Activated T-cell treated with anti-CD3 and anti-CD28 coated beads, Interleukin-2, amount 50 U/mL, for 4 hours (primary cell): ENCODE measurements at regions not wholly inside any gene's neighbourhood (a gene's known extent, or its start where the extent isn't known, plus 50 kb on each side); places are given as distances from the start of the nearest gene placed in this dataset.
"Not testable (repeated sequence)": the region's sequence is repeated elsewhere in the genome, so short reads cannot be mapped to it uniquely, and the experiment has no call there.

Experiments used
- ATAC-seq, 2 donors: fragments of 200-7000 bp; cut with Tn5 transposase; one replicate each; pipeline ENCODE4 v1.10.0; 2021
- DNase-seq: peaks from one replicate; pipeline ENCODE4 v3.0.0-alpha.2; 2020
- H3K27me3 Mint-ChIP-seq: one replicate; pipeline ENCODE4 v1.8.0; 2021; ENCODE audit warnings: low read depth, mixed read lengths
- H3K36me3 Mint-ChIP-seq: one replicate; pipeline ENCODE4 v1.8.0; 2022; ENCODE audit warnings: mixed read lengths; ENCODE audit not compliant: insufficient read depth
- H3K4me1 Mint-ChIP-seq: one replicate; pipeline ENCODE4 v1.8.0; 2021; ENCODE audit warnings: low read depth, mixed read lengths
- H3K4me3 Mint-ChIP-seq: one replicate; pipeline ENCODE4 v1.8.0; 2021; ENCODE audit warnings: mild to moderate bottlenecking, moderate library complexity, mixed read lengths
- H3K9me3 Mint-ChIP-seq: one replicate; pipeline ENCODE4 v1.8.0; 2021; ENCODE audit warnings: mixed read lengths

- not testable (repeated sequence) for H3K4me3 Mint-ChIP-seq, H3K9me3 Mint-ChIP-seq, H3K27me3 Mint-ChIP-seq, DNase-seq
- Mint-ChIP-seq H3K36me3 (peaks cover 20% of the 10 kb centered on the region), H3K4me1 (peaks cover 42% of the 10 kb centered on the region)
- ATAC-seq, result peak; percentile 51
Observed at GRCh38 chr2:87525497-87525991, 222.3 kb upstream of the PLGLB2 start.

GRCh38 chr2:87526258-87526657, 221.6 kb upstream of the PLGLB2 start:
- H3K4me1 Mint-ChIP-seq, result peaks cover 40% of the 10 kb centered on the region
- DNase-seq, H3K9me3 Mint-ChIP-seq, H3K4me3 Mint-ChIP-seq, H3K27me3 Mint-ChIP-seq: not testable (repeated sequence)
- H3K36me3 Mint-ChIP-seq, result peaks cover 20% of the 10 kb centered on the region
- ATAC-seq, result peak; percentile 47 to 61

- not testable (repeated sequence) for H3K27me3 Mint-ChIP-seq, ATAC-seq, H3K36me3 Mint-ChIP-seq, H3K9me3 Mint-ChIP-seq, DNase-seq
- Mint-ChIP-seq H3K4me3 (peak overlapping the region; percentile 54), H3K4me1 (peaks cover 38% of the 10 kb centered on the region)
Observed at GRCh38 chr2:87531968-87532715, 215.7 kb upstream of the PLGLB2 start.

GRCh38 chr2:87533390-87534272, 214.3 kb upstream of the PLGLB2 start:
- H3K27me3 Mint-ChIP-seq, H3K9me3 Mint-ChIP-seq, DNase-seq, H3K4me3 Mint-ChIP-seq, H3K36me3 Mint-ChIP-seq: not testable (repeated sequence)
- ATAC-seq, result peak in 1 of 2 donors; percentile 12
- H3K4me1 Mint-ChIP-seq, result peaks cover 33% of the 10 kb centered on the region

GRCh38 chr2:87534273-87534889, 213.5 kb upstream of the PLGLB2 start:
- DNase-seq, H3K27me3 Mint-ChIP-seq, H3K9me3 Mint-ChIP-seq, H3K4me3 Mint-ChIP-seq, ATAC-seq, H3K36me3 Mint-ChIP-seq: not testable (repeated sequence)
- peaks cover 36% of the 10 kb centered on the region for H3K4me1 Mint-ChIP-seq

- not testable (repeated sequence) for H3K36me3 Mint-ChIP-seq
Observed at GRCh38 chr2:87536427-87536826, 211.5 kb upstream of the PLGLB2 start.

GRCh38 chr2:87537251-87537671, 210.6 kb upstream of the PLGLB2 start:
- Mint-ChIP-seq H3K4me1 (peaks cover 24% of the 10 kb centered on the region), H3K4me3 (peak overlapping the region; percentile 35)
- H3K36me3 Mint-ChIP-seq, H3K27me3 Mint-ChIP-seq, H3K9me3 Mint-ChIP-seq, DNase-seq: not testable (repeated sequence)
- peak; percentile 25 to 39 for ATAC-seq

More at GRCh38 chr2:87536427-87536826, 211.5 kb upstream of the PLGLB2 start:
- DNase-seq, H3K4me3 Mint-ChIP-seq, ATAC-seq, H3K9me3 Mint-ChIP-seq, H3K27me3 Mint-ChIP-seq: not testable (repeated sequence)
- peaks cover 29% of the 10 kb centered on the region for H3K4me1 Mint-ChIP-seq

- not testable (repeated sequence) for H3K9me3 Mint-ChIP-seq, H3K4me3 Mint-ChIP-seq, H3K27me3 Mint-ChIP-seq, DNase-seq, H3K36me3 Mint-ChIP-seq
- H3K4me1 Mint-ChIP-seq, result peaks cover 20% of the 10 kb centered on the region
- peak; percentile 75 to 76 for ATAC-seq
Observed at GRCh38 chr2:87538268-87538667, 209.6 kb upstream of the PLGLB2 start.

- H3K9me3 Mint-ChIP-seq, DNase-seq, H3K36me3 Mint-ChIP-seq, H3K4me3 Mint-ChIP-seq, ATAC-seq, H3K27me3 Mint-ChIP-seq: not testable (repeated sequence)
- H3K4me1 Mint-ChIP-seq, result peaks cover 16% of the 10 kb centered on the region
Observed at GRCh38 chr2:87539151-87539943, 208.5 kb upstream of the PLGLB2 start.

- not testable (repeated sequence) for H3K9me3 Mint-ChIP-seq, DNase-seq, ATAC-seq, H3K36me3 Mint-ChIP-seq, H3K4me3 Mint-ChIP-seq, H3K27me3 Mint-ChIP-seq
- H3K4me1 Mint-ChIP-seq, result peaks cover 16% of the 10 kb centered on the region
Observed at GRCh38 chr2:87540242-87540641, 207.6 kb upstream of the PLGLB2 start.

- not testable (repeated sequence) for DNase-seq, H3K36me3 Mint-ChIP-seq, H3K9me3 Mint-ChIP-seq, H3K4me1 Mint-ChIP-seq, H3K27me3 Mint-ChIP-seq
- ATAC-seq, result peak in 1 of 2 donors; percentile 53
- H3K4me3 Mint-ChIP-seq, result peak overlapping the region; percentile 40
Observed at GRCh38 chr2:87542599-87543174, 205.2 kb upstream of the PLGLB2 start.

- DNase-seq, H3K36me3 Mint-ChIP-seq, H3K9me3 Mint-ChIP-seq, H3K4me3 Mint-ChIP-seq, H3K27me3 Mint-ChIP-seq: not testable (repeated sequence)
- ATAC-seq, result peak; percentile 25 to 38
- H3K4me1 Mint-ChIP-seq, result peaks cover 10% of the 10 kb centered on the region
Observed at GRCh38 chr2:87543797-87544196, 204.1 kb upstream of the PLGLB2 start.

GRCh38 chr2:87547106-87547505, 200.8 kb upstream of the PLGLB2 start:
- ATAC-seq, H3K36me3 Mint-ChIP-seq, H3K9me3 Mint-ChIP-seq, H3K4me3 Mint-ChIP-seq, H3K27me3 Mint-ChIP-seq, DNase-seq: not testable (repeated sequence)
- peaks cover 14% of the 10 kb centered on the region for H3K4me1 Mint-ChIP-seq
